ENCODE measurements at regions not wholly inside any gene's neighbourhood (a gene's known extent, or its start where the extent isn't known, plus 50 kb on each side); places are given as distances from the start of the nearest gene placed in this dataset.
"Not testable (repeated sequence)": the region's sequence is repeated elsewhere in the genome, so short reads cannot be mapped to it uniquely, and the experiment has no call there.

- H3K36me3 Mint-ChIP-seq (ENCODE audit: low read depth) = no peaks in the 10 kb centered on the region
- no peaks in the 10 kb centered on the region for H3K9me3 Mint-ChIP-seq
- H3K27me3 Mint-ChIP-seq = peaks cover 5% of the 10 kb centered on the region
- no peaks in the 10 kb centered on the region for H3K4me1 Mint-ChIP-seq (ENCODE audit: low read depth)
- no peak for DNase-seq
- CTCF ChIA-PET = interaction anchor here (1.2 kb wide), 1 partner anchor 12 kb away, joined by 4 read pairs; no protein-coding TSS in a partner anchor
- intact Hi-C loops (cut with micrococcal nuclease) = no loop called here
- no peak for ATAC-seq
- H3K27ac Mint-ChIP-seq = no peak overlapping the region
- POLR2A ChIA-PET = no interaction called here
- no peak overlapping the region for H3K4me3 Mint-ChIP-seq
- TF ChIP-seq CTCF (IDR thresholded peaks at IDR 0.05) = no peak
Observed at GRCh38 chr1:9443913-9444445, 95.3 kb upstream of the SLC25A33 start.

- no peak overlapping the region for H3K27ac Mint-ChIP-seq
- no peaks in the 10 kb centered on the region for H3K4me1 Mint-ChIP-seq (ENCODE audit: low read depth)
- no peak for DNase-seq
- ChIA-PET CTCF (interaction anchor here (1.2 kb wide), 1 partner anchor 11 kb away, joined by 4 read pairs; no protein-coding TSS in a partner anchor), POLR2A (no interaction called here)
- H3K9me3 Mint-ChIP-seq = no peaks in the 10 kb centered on the region
- H3K27me3 Mint-ChIP-seq = peaks cover 5% of the 10 kb centered on the region
- intact Hi-C loops (cut with micrococcal nuclease) = no loop called here
- ATAC-seq = no peak
- H3K4me3 Mint-ChIP-seq = no peak overlapping the region
- no peak for TF ChIP-seq CTCF (IDR thresholded peaks at IDR 0.05)
- H3K36me3 Mint-ChIP-seq (ENCODE audit: low read depth) = no peaks in the 10 kb centered on the region
Observed at GRCh38 chr1:9444532-9444931, 94.7 kb upstream of the SLC25A33 start.

GRCh38 chr1:9445081-9445480 lies 94.2 kb upstream of the SLC25A33 start:
- H3K27ac Mint-ChIP-seq; POLR2A ChIA-PET; ATAC-seq; H3K9me3 Mint-ChIP-seq; H3K4me3 Mint-ChIP-seq; H3K4me1 Mint-ChIP-seq (ENCODE audit: low read depth); H3K36me3 Mint-ChIP-seq (ENCODE audit: low read depth); DNase-seq; intact Hi-C loops (cut with micrococcal nuclease); H3K27me3 Mint-ChIP-seq: not testable (repeated sequence)
- CTCF ChIA-PET = interaction anchor here (0.8 kb wide), 1 partner anchor 10 kb away, joined by 3 read pairs; no protein-coding TSS in a partner anchor

GRCh38 chr1:9447215-9447960 lies 91.9 kb upstream of the SLC25A33 start:
- no peaks in the 10 kb centered on the region for H3K9me3 Mint-ChIP-seq
- ATAC-seq (no peak), DNase-seq (no peak)
- no peaks in the 10 kb centered on the region for H3K27me3 Mint-ChIP-seq
- no peak overlapping the region for H3K27ac Mint-ChIP-seq
- H3K4me3 Mint-ChIP-seq = no peak overlapping the region
- no peaks in the 10 kb centered on the region for H3K36me3 Mint-ChIP-seq (ENCODE audit: low read depth)
- intact Hi-C loops (cut with micrococcal nuclease) = no loop called here
- ChIA-PET POLR2A (no interaction called here), CTCF (interaction anchor here (1.3 kb wide), 1 partner anchor 8 kb away, joined by 4 read pairs; no protein-coding TSS in a partner anchor)
- no peaks in the 10 kb centered on the region for H3K4me1 Mint-ChIP-seq (ENCODE audit: low read depth)
- no peak for TF ChIP-seq CTCF (IDR thresholded peaks at IDR 0.05)

GRCh38 chr1:9448132-9449109 lies 90.8 kb upstream of the SLC25A33 start:
- Mint-ChIP-seq H3K4me3 (no peak overlapping the region), H3K9me3 (no peaks in the 10 kb centered on the region), H3K27ac (no peak overlapping the region), H3K36me3 (ENCODE audit: low read depth) (no peaks in the 10 kb centered on the region), H3K4me1 (ENCODE audit: low read depth) (no peaks in the 10 kb centered on the region), H3K27me3 (no peaks in the 10 kb centered on the region)
- ATAC-seq (no peak), DNase-seq (no peak)
- intact Hi-C loops (cut with micrococcal nuclease) = no loop called here
- no peak for TF ChIP-seq CTCF (IDR thresholded peaks at IDR 0.05)
- ChIA-PET CTCF (interaction anchor here (1.2 kb wide), 1 partner anchor 181 kb away, joined by 4 read pairs; no protein-coding TSS in a partner anchor), POLR2A (no interaction called here)
